ENCODE measurements at regions not wholly inside any gene's neighbourhood (a gene's known extent, or its start where the extent isn't known, plus 50 kb on each side); places are given as distances from the start of the nearest gene placed in this dataset.
A peak's percentile ranks its signal among the peaks of the same experiment; 100 is the strongest.

- H3K4me2 ChIP-seq (ENCODE audit: low read length) = no peak overlapping the region
- no peak overlapping the region for H3K4ac ChIP-seq (ENCODE audit: low read depth, low read length)
- no peak overlapping the region for H2BK120ac ChIP-seq (ENCODE audit: insufficient read depth, low read length, poor library complexity)
- DNase-seq = no peak
- no peak overlapping the region for H4K91ac ChIP-seq (ENCODE audit: low read depth, low read length)
- H3K23ac ChIP-seq (ENCODE audit: low read length) = no peak overlapping the region
- no peak overlapping the region for H4K12ac ChIP-seq (ENCODE audit: low read depth, low read length)
- H3K4me3 ChIP-seq (ENCODE audit: low read depth, low read length) = no peak overlapping the region
- H2AK5ac ChIP-seq (ENCODE audit: low read length) = no peak overlapping the region
- H3K79me1 ChIP-seq (ENCODE audit: low read length) = no peaks in the 10 kb centered on the region
- no peaks in the 10 kb centered on the region for H3K27me3 ChIP-seq (ENCODE audit: insufficient read depth, low read length)
- no peak overlapping the region for H3K9ac ChIP-seq (ENCODE audit: low read length)
- H2AFZ ChIP-seq (ENCODE audit: insufficient read depth, low read length, poor library complexity) = no peak overlapping the region
- H4K8ac ChIP-seq (ENCODE audit: low read depth, low read length) = no peak overlapping the region
- H3K14ac ChIP-seq (ENCODE audit: low read length) = no peak overlapping the region
- H3K36me3 ChIP-seq (ENCODE audit: control insufficient read depth in 1 of 2, insufficient read depth in 2 of 2, low read length in 2 of 2) = no peaks in the 10 kb centered on the region
- H2BK5ac ChIP-seq (ENCODE audit: low read depth, low read length, poor library complexity) = no peak overlapping the region
- no CpG with 5 or more reads among the region's 7 CpGs for WGBS (ENCODE audit: extremely low coverage, insufficient coverage, insufficient read length)
- no peaks in the 10 kb centered on the region for H3K4me1 ChIP-seq (ENCODE audit: control insufficient read depth in 1 of 2, insufficient read depth in 2 of 2, low read length in 2 of 2)
- no peaks in the 10 kb centered on the region for H3K79me2 ChIP-seq (ENCODE audit: control insufficient read depth, insufficient read depth, low read length, poor library complexity)
- H2BK12ac ChIP-seq (ENCODE audit: low read length) = no peak overlapping the region
- H3K9me3 ChIP-seq (ENCODE audit: insufficient read depth, low read depth, low read length) = no peaks in the 10 kb centered on the region
- no peak overlapping the region for H3K18ac ChIP-seq (ENCODE audit: low read length)
- no peak overlapping the region for H3K27ac ChIP-seq (ENCODE audit: low read depth, low read length)
Measured at GRCh38 chr10:8172604-8173003, 118.1 kb downstream of the GATA3 start.

- Histone ChIP-seq H2BK12ac (ENCODE audit: low read length) (no peak overlapping the region), H3K9ac (ENCODE audit: low read length) (no peak overlapping the region), H3K4me2 (ENCODE audit: low read length) (no peak overlapping the region), H3K4me1 (ENCODE audit: control insufficient read depth in 1 of 2, insufficient read depth in 2 of 2, low read length in 2 of 2) (no peaks in the 10 kb centered on the region), H3K36me3 (ENCODE audit: control insufficient read depth in 1 of 2, insufficient read depth in 2 of 2, low read length in 2 of 2) (no peaks in the 10 kb centered on the region), H2BK120ac (ENCODE audit: insufficient read depth, low read length, poor library complexity) (no peak overlapping the region), H3K18ac (ENCODE audit: low read length) (no peak overlapping the region), H3K9me3 (ENCODE audit: insufficient read depth, low read depth, low read length) (no peaks in the 10 kb centered on the region), H3K27me3 (ENCODE audit: insufficient read depth, low read length) (no peaks in the 10 kb centered on the region), H4K8ac (ENCODE audit: low read depth, low read length) (no peak overlapping the region), H4K91ac (ENCODE audit: low read depth, low read length) (no peak overlapping the region), H3K23ac (ENCODE audit: low read length) (no peak overlapping the region), H3K14ac (ENCODE audit: low read length) (no peak overlapping the region), H2AFZ (ENCODE audit: insufficient read depth, low read length, poor library complexity) (no peak overlapping the region), H3K4me3 (ENCODE audit: low read depth, low read length) (no peak overlapping the region), H3K4ac (ENCODE audit: low read depth, low read length) (no peak overlapping the region), H2BK5ac (ENCODE audit: low read depth, low read length, poor library complexity) (no peak overlapping the region), H4K12ac (ENCODE audit: low read depth, low read length) (no peak overlapping the region), H3K79me2 (ENCODE audit: control insufficient read depth, insufficient read depth, low read length, poor library complexity) (no peaks in the 10 kb centered on the region), H2AK5ac (ENCODE audit: low read length) (no peak overlapping the region), H3K79me1 (ENCODE audit: low read length) (no peaks in the 10 kb centered on the region), H3K27ac (ENCODE audit: low read depth, low read length) (no peak overlapping the region)
- no CpG with 5 or more reads among the region's 4 CpGs for WGBS (ENCODE audit: extremely low coverage, insufficient coverage, insufficient read length)
- DNase-seq = no peak
Measured at GRCh38 chr10:8173243-8173865, 118.9 kb downstream of the GATA3 start.

- Histone ChIP-seq H3K14ac (ENCODE audit: low read length) (no peak overlapping the region), H3K4me2 (ENCODE audit: low read length) (no peak overlapping the region), H3K9me3 (ENCODE audit: insufficient read depth, low read depth, low read length) (no peaks in the 10 kb centered on the region), H4K8ac (ENCODE audit: low read depth, low read length) (no peak overlapping the region), H3K23ac (ENCODE audit: low read length) (no peak overlapping the region), H3K79me2 (ENCODE audit: control insufficient read depth, insufficient read depth, low read length, poor library complexity) (no peaks in the 10 kb centered on the region), H2AFZ (ENCODE audit: insufficient read depth, low read length, poor library complexity) (no peak overlapping the region), H3K4ac (ENCODE audit: low read depth, low read length) (no peak overlapping the region), H2BK12ac (ENCODE audit: low read length) (no peak overlapping the region), H4K12ac (ENCODE audit: low read depth, low read length) (no peak overlapping the region), H3K36me3 (ENCODE audit: control insufficient read depth in 1 of 2, insufficient read depth in 2 of 2, low read length in 2 of 2) (no peaks in the 10 kb centered on the region), H2AK5ac (ENCODE audit: low read length) (no peak overlapping the region), H3K9ac (ENCODE audit: low read length) (no peak overlapping the region), H3K18ac (ENCODE audit: low read length) (no peak overlapping the region), H3K4me1 (ENCODE audit: control insufficient read depth in 1 of 2, insufficient read depth in 2 of 2, low read length in 2 of 2) (no peaks in the 10 kb centered on the region), H2BK5ac (ENCODE audit: low read depth, low read length, poor library complexity) (no peak overlapping the region), H3K79me1 (ENCODE audit: low read length) (no peaks in the 10 kb centered on the region), H4K91ac (ENCODE audit: low read depth, low read length) (no peak overlapping the region), H3K4me3 (ENCODE audit: low read depth, low read length) (no peak overlapping the region), H2BK120ac (ENCODE audit: insufficient read depth, low read length, poor library complexity) (no peak overlapping the region), H3K27me3 (ENCODE audit: insufficient read depth, low read length) (no peaks in the 10 kb centered on the region), H3K27ac (ENCODE audit: low read depth, low read length) (no peak overlapping the region)
- WGBS (ENCODE audit: extremely low coverage, insufficient coverage, insufficient read length) = no CpG with 5 or more reads among the region's 3 CpGs
- no peak for DNase-seq
Measured at GRCh38 chr10:8173866-8174243, 119.4 kb downstream of the GATA3 start.

GRCh38 chr10:8174762-8175161 lies 120.3 kb downstream of the GATA3 start:
- Histone ChIP-seq H3K14ac (ENCODE audit: low read length) (no peak overlapping the region), H4K91ac (ENCODE audit: low read depth, low read length) (no peak overlapping the region), H3K27me3 (ENCODE audit: insufficient read depth, low read length) (no peaks in the 10 kb centered on the region), H3K27ac (ENCODE audit: low read depth, low read length) (no peak overlapping the region), H3K4ac (ENCODE audit: low read depth, low read length) (no peak overlapping the region), H4K8ac (ENCODE audit: low read depth, low read length) (no peak overlapping the region), H3K9me3 (ENCODE audit: insufficient read depth, low read depth, low read length) (no peaks in the 10 kb centered on the region), H3K79me2 (ENCODE audit: control insufficient read depth, insufficient read depth, low read length, poor library complexity) (no peaks in the 10 kb centered on the region), H3K23ac (ENCODE audit: low read length) (no peak overlapping the region), H3K4me3 (ENCODE audit: low read depth, low read length) (no peak overlapping the region), H2BK12ac (ENCODE audit: low read length) (no peak overlapping the region), H2BK5ac (ENCODE audit: low read depth, low read length, poor library complexity) (no peak overlapping the region), H2AFZ (ENCODE audit: insufficient read depth, low read length, poor library complexity) (no peak overlapping the region), H3K4me2 (ENCODE audit: low read length) (no peak overlapping the region), H4K12ac (ENCODE audit: low read depth, low read length) (no peak overlapping the region), H3K9ac (ENCODE audit: low read length) (no peak overlapping the region), H3K79me1 (ENCODE audit: low read length) (no peaks in the 10 kb centered on the region), H2BK120ac (ENCODE audit: insufficient read depth, low read length, poor library complexity) (no peak overlapping the region), H2AK5ac (ENCODE audit: low read length) (no peak overlapping the region), H3K36me3 (ENCODE audit: control insufficient read depth in 1 of 2, insufficient read depth in 2 of 2, low read length in 2 of 2) (no peaks in the 10 kb centered on the region), H3K18ac (ENCODE audit: low read length) (no peak overlapping the region), H3K4me1 (ENCODE audit: control insufficient read depth in 1 of 2, insufficient read depth in 2 of 2, low read length in 2 of 2) (no peaks in the 10 kb centered on the region)
- WGBS (ENCODE audit: extremely low coverage, insufficient coverage, insufficient read length) = no CpG with 5 or more reads among the region's 8 CpGs
- peak; percentile 46 to 47 for DNase-seq
